Esophagus muscularis mucosa (tissue), 4 donors: ENCODE measurements at regions not wholly inside any gene's neighbourhood (a gene's known extent, or its start where the extent isn't known, plus 50 kb on each side); places are given as distances from the start of the nearest gene placed in this dataset.
"Not testable (repeated sequence)": the region's sequence is repeated elsewhere in the genome, so short reads cannot be mapped to it uniquely, and the experiment has no call there.

Experiments
- CTCF ChIP-seq, 3 experiments: fragments of 200-600 bp in 2 of 3; fragments of 450-650 bp in 1 of 3; sonication (generic) in 2 of 3; IDR thresholded peaks; one replicate each; pipeline ENCODE4 v1.5.1; 2017 to 2019; ENCODE audit warnings: antibody characterized with exemption in 3 of 3, mild to moderate bottlenecking in 2 of 3, moderate library complexity in 1 of 3
- EP300 ChIP-seq: sonication (generic); formaldehyde crosslinking; IDR thresholded peaks from one replicate; pipeline ENCODE4 v1.6.1; 2017; ENCODE audit warnings: antibody characterized with exemption
- POLR2A ChIP-seq: fragments of 450-650 bp; IDR thresholded peaks from one replicate; pipeline ENCODE4 v1.6.1; 2017; ENCODE audit warnings: antibody characterized with exemption, moderate library complexity, mild to moderate bottlenecking, low read depth
- POLR2AphosphoS5 ChIP-seq, 2 donors: sonication (generic); formaldehyde crosslinking; IDR thresholded peaks; one replicate each; pipeline ENCODE4 v1.6.1; 2017; ENCODE audit warnings: antibody characterized with exemption in 2 of 2

GRCh38 chr9:67334727-67335572 is 342.6 kb upstream of the SPATA31A3 start:
- not testable (repeated sequence) for TF ChIP-seq CTCF (IDR thresholded peaks at IDR 0.05); POLR2A; EP300; POLR2AphosphoS5 (IDR thresholded peaks at IDR 0.05)
